Chondrocyte (in vitro differentiated cells): ENCODE measurements at regions not wholly inside any gene's neighbourhood (a gene's known extent, or its start where the extent isn't known, plus 50 kb on each side); places are given as distances from the start of the nearest gene placed in this dataset.

Experiments
- DNase-seq: peaks from one replicate; pipeline ENCODE4 v3.0.0; 2021; ENCODE audit warnings: mixed read lengths, low spot score
- H3K27ac Mint-ChIP-seq: one replicate; pipeline ENCODE4 v1.8.0; 2021; ENCODE audit warnings: mild to moderate bottlenecking, moderate library complexity, mixed read lengths; ENCODE audit not compliant: unreplicated experiment
- H3K27me3 Mint-ChIP-seq: 2 replicates; pipeline ENCODE4 v1.8.0; 2021; ENCODE audit warnings: low read depth, mixed read lengths
- H3K36me3 Mint-ChIP-seq: 2 replicates; pipeline ENCODE4 v1.8.0; 2021; ENCODE audit warnings: low read depth, mixed read lengths
- H3K4me1 Mint-ChIP-seq: 2 replicates; pipeline ENCODE4 v1.8.0; 2021; ENCODE audit warnings: low read depth, mild to moderate bottlenecking, mixed read lengths
- H3K4me3 Mint-ChIP-seq: one replicate; pipeline ENCODE4 v1.8.0; 2021; ENCODE audit warnings: mild to moderate bottlenecking, moderate library complexity, mixed read lengths; ENCODE audit not compliant: unreplicated experiment
- H3K9me3 Mint-ChIP-seq: 2 replicates; pipeline ENCODE4 v1.8.0; 2021; ENCODE audit warnings: low read depth, mixed read lengths
- CTCF ChIP-seq: fragments of 200-600 bp; sonication (generic); IDR thresholded peaks from 2 replicates; pipeline ENCODE4 v1.5.0; 2021; ENCODE audit warnings: antibody characterized with exemption, mild to moderate bottlenecking, moderate library complexity

- Mint-ChIP-seq H3K4me1 (no peaks in the 10 kb centered on the region), H3K27ac (no peak overlapping the region), H3K4me3 (no peak overlapping the region), H3K36me3 (no peaks in the 10 kb centered on the region), H3K9me3 (peaks cover 3% of the 10 kb centered on the region), H3K27me3 (no peaks in the 10 kb centered on the region)
- DNase-seq, result no peak
- TF ChIP-seq CTCF, result no peak
Measured at GRCh38 chr2:123578016-123578415, 447.1 kb upstream of the CNTNAP5 start.

GRCh38 chr2:123596621-123597020, 428.5 kb upstream of the CNTNAP5 start:
- TF ChIP-seq CTCF, result no peak
- Mint-ChIP-seq H3K4me1 (no peaks in the 10 kb centered on the region), H3K9me3 (peaks cover 22% of the 10 kb centered on the region)

GRCh38 chr2:123597988-123598387, 427.1 kb upstream of the CNTNAP5 start:
- no peak for DNase-seq
- Mint-ChIP-seq H3K27ac (no peak overlapping the region), H3K36me3 (no peaks in the 10 kb centered on the region), H3K9me3 (peaks cover 17% of the 10 kb centered on the region), H3K4me3 (no peak overlapping the region), H3K4me1 (no peaks in the 10 kb centered on the region), H3K27me3 (no peaks in the 10 kb centered on the region)
- no peak for TF ChIP-seq CTCF

More at GRCh38 chr2:123596621-123597020, 428.5 kb upstream of the CNTNAP5 start:
- DNase-seq, result no peak
- no peaks in the 10 kb centered on the region for H3K36me3 Mint-ChIP-seq
- no peak overlapping the region for H3K4me3 Mint-ChIP-seq
- H3K27ac Mint-ChIP-seq, result no peak overlapping the region
- H3K27me3 Mint-ChIP-seq, result no peaks in the 10 kb centered on the region

GRCh38 chr2:123606631-123607030, 418.5 kb upstream of the CNTNAP5 start:
- peaks cover 15% of the 10 kb centered on the region for H3K9me3 Mint-ChIP-seq
- no peak for TF ChIP-seq CTCF
- no peak for DNase-seq
- H3K27me3 Mint-ChIP-seq, result no peaks in the 10 kb centered on the region
- H3K27ac Mint-ChIP-seq, result no peak overlapping the region
- no peak overlapping the region for H3K4me3 Mint-ChIP-seq
- H3K36me3 Mint-ChIP-seq, result no peaks in the 10 kb centered on the region
- no peaks in the 10 kb centered on the region for H3K4me1 Mint-ChIP-seq

GRCh38 chr2:123609077-123609476, 416.0 kb upstream of the CNTNAP5 start:
- H3K9me3 Mint-ChIP-seq, result peaks cover 19% of the 10 kb centered on the region
- no peak for TF ChIP-seq CTCF
- no peak for DNase-seq
- no peaks in the 10 kb centered on the region for H3K27me3 Mint-ChIP-seq
- H3K36me3 Mint-ChIP-seq, result no peaks in the 10 kb centered on the region
- H3K4me1 Mint-ChIP-seq, result no peaks in the 10 kb centered on the region
- no peak overlapping the region for H3K27ac Mint-ChIP-seq
- H3K4me3 Mint-ChIP-seq, result no peak overlapping the region
